ENCODE measurements at regions not wholly inside any gene's neighbourhood (a gene's known extent, or its start where the extent isn't known, plus 50 kb on each side); places are given as distances from the start of the nearest gene placed in this dataset.

DNA sequence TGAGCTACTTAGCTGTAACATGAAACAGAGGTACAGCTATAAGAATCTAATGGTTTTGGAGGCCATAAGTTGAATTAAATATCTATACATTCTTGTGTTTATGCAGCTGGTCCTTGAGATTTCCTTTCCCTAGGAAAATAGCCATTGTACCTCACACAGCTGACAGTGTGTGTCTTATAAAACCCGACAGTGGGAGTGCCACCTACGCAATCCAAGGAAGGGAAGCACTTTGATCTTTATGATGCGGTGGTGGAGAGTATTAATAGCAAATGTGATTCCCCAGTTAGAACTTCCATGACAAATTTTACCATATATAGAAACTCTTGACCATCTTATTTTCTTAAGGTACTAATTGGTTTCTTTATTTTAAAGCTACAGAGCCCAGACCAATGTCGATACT is 149.5 kb downstream of the TMEM200A start:
- TF ChIP-seq, protein P1, sequence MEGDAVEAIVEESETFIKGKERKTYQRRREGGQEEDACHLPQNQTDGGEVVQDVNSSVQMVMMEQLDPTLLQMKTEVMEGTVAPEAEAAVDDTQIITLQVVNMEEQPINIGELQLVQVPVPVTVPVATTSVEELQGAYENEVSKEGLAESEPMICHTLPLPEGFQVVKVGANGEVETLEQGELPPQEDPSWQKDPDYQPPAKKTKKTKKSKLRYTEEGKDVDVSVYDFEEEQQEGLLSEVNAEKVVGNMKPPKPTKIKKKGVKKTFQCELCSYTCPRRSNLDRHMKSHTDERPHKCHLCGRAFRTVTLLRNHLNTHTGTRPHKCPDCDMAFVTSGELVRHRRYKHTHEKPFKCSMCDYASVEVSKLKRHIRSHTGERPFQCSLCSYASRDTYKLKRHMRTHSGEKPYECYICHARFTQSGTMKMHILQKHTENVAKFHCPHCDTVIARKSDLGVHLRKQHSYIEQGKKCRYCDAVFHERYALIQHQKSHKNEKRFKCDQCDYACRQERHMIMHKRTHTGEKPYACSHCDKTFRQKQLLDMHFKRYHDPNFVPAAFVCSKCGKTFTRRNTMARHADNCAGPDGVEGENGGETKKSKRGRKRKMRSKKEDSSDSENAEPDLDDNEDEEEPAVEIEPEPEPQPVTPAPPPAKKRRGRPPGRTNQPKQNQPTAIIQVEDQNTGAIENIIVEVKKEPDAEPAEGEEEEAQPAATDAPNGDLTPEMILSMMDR (IDR thresholded peaks at IDR 0.05): no peak
- no peak for TF ChIP-seq EP300 (IDR thresholded peaks at IDR 0.05)

All from gastroesophageal sphincter (tissue), 3 donors.